GM18502 (cell line): ENCODE measurements at regions not wholly inside any gene's neighbourhood (a gene's known extent, or its start where the extent isn't known, plus 50 kb on each side); places are given as distances from the start of the nearest gene placed in this dataset.
A peak's percentile ranks its signal among the peaks of the same experiment; 100 is the strongest.
"Not testable (repeated sequence)": the region's sequence is repeated elsewhere in the genome, so short reads cannot be mapped to it uniquely, and the experiment has no call there.

ENCODE experiments used
- ATAC-seq: cut with Tn5 transposase; IDR thresholded peaks from one replicate; pipeline ENCODE4 v1.9.1; 2021; ENCODE audit warnings: mild to moderate bottlenecking; ENCODE audit not compliant: unreplicated experiment, poor library complexity

GRCh38 chr1:212155219-212155618 is 119.7 kb downstream of the DTL start:
- no peak for ATAC-seq

GRCh38 chr1:212157252-212157651 is 121.7 kb downstream of the DTL start:
- no peak for ATAC-seq

DNA sequence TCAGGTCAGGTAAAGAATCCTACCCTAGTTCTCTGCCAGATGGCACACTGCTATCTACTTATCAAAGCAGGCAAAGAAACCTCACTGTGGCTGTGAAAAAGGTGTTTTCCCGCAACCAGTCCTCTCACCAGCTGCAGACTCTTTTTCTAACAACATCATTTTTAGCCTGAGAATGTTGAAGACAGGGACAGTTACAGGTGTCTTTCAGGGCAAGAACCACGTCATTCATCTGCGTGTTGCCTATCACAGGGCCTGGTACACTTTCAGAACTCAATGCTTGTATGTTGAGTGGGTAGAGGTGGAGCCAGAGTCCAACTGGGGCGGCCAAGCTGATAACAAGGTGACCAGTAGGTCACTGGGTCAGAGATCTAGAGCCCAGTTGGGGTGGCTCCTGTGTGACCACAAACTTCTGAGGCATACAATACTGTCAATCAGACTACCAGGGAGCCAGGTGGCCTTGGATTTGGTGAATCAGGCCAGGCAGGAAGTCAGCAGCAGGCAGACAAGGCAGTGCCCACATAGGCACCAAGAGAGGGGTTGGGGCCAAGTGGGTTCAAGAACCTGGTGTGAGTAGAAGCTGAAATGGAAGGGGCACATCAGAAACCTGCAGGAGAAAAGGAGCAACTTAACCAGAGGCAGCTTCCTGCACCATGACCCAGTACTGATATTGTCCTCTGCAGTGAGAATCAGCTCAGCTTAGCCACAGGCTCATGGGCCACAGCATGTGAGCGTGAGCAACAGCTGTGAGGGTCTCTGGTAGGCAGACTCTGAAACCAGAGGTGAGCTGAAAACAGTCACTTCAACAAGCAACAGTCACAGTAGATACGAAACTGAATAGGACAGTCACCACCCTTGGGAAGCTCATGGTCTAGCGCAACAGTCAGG is 123.6 kb downstream of the DTL start:
- peak; percentile 56 for ATAC-seq

- no peak for ATAC-seq
These were observed 123.9 kb upstream of the PPP2R5A start for GRCh38 chr1:212161231-212161781.

GRCh38 chr1:212162635-212163034 is 122.6 kb upstream of the PPP2R5A start:
- ATAC-seq, result peak; percentile 51

DNA sequence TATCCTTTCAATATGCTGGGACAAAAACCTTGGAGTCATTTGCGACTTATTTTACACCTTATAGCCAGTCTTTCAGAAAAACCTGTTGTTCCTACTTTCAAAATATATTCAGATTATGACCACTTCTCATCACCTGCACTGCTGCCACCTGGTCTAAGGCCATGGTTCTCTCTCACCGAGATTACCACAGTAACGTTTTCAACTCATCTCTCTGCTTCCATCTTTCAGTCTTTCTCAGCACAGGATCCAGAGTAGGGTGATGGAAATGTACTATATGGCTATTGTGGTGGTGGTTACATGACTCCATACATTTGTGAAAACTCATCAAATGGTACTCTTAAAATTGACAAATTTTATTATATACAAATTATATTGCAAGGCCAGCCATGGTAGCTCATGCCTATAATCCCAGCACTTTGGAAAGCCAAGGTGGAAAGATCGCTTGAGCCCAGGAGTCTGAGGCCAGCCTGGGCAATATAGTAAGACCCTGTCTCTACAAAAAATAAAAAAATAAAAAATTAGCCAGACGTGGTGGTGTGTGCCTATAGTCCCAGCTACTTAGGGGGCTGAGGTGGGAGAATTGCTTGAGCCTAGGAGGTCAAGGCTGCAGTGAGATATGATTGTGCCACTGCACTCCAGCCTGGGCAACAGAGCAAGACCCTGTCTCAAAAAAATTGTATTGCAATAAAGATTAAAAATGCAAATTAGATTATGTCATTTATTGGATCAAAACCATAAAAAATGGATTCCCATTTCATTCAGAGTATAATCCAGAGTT is 120.9 kb upstream of the PPP2R5A start:
- ATAC-seq, result no peak

GRCh38 chr1:212166244-212166643 is 119.0 kb upstream of the PPP2R5A start:
- no peak for ATAC-seq

- ATAC-seq, result no peak
These were observed 118.6 kb upstream of the PPP2R5A start for GRCh38 chr1:212166644-212167043.

DNA sequence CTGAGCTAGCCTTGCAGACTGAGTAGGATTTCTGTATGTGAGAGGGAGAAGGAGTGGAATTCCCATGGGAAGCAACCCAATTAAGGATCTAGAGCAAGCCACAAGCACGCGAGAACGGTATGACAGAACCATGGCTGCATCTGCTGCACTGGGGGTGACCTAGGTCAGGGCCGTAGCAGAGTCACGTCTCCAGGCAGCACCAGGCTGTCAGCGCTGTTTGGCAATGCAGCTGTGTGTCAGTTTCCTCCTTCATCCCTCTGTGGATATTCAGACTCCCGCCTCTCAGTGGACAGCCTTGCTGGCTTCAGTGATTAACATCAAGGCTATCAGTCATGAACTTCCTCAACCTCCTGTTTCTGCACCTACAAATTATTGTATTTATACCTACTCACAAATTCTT is 118.1 kb upstream of the PPP2R5A start:
- ATAC-seq, result no peak

- no peak for ATAC-seq
These were observed 111.6 kb upstream of the PPP2R5A start for GRCh38 chr1:212173567-212173966.

DNA sequence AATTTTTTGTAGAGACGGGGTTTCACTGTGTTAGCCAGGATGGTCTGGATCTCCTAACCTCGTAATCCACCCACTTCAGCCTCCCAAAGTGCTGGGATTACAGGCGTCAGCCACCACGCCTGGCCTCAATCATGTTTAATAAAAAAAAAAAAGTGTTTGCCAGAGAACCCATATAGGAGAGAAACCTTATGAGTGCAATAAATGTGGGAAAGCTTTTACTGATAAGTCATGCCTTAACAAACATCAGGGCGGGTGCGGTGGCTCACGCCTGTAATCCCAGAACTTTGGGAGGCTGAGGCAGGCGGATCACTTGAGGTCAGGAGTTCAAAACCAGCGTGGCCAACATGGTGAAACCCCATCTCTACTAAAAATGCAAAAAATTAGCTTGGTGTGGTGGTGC is 110.9 kb upstream of the PPP2R5A start:
- not testable (repeated sequence) for ATAC-seq

DNA sequence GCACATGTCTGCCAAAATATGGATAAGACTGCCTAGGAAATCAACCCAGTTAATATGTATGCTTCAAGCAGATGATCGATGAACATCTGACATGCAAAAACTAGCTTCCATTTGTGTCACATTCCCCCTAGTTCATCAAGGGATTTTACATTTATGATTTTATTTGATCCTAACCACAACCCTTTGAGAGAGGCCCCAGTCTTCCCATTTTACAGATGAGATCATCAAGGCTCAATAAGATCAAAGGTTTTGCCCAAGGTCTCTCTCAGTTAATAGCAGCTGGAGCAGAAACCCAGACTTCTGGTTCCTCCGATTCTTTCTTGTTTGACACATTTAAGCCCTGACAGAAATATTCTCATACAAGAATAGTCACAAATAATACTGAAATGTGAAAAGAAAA is 107.7 kb upstream of the PPP2R5A start:
- no peak for ATAC-seq

GRCh38 chr1:212178851-212179250 is 106.4 kb upstream of the PPP2R5A start:
- ATAC-seq, result no peak

- ATAC-seq, result no peak
These were observed 105.7 kb upstream of the PPP2R5A start for GRCh38 chr1:212179394-212180076.

GRCh38 chr1:212181015-212181882 is 104.0 kb upstream of the PPP2R5A start:
- ATAC-seq, result no peak

DNA sequence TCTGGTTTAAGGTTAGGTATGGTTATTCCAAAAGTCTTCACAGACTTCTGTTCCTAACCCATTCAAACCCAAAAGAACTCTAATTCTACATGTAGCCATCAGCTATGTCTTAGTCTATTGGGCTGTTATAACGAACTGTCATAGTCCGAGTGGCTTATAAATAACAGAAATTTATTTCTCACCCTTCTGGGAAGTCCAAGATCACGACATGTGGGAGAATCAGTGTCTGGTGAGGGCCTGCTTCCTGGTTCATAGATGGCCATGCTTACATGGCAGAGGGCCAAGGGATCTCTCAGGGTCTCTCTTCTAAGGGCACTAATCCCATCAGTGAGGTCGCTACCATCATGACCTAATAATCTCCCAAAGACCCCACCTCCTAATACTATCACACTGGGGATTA is 103.0 kb upstream of the PPP2R5A start:
- ATAC-seq, result no peak

DNA sequence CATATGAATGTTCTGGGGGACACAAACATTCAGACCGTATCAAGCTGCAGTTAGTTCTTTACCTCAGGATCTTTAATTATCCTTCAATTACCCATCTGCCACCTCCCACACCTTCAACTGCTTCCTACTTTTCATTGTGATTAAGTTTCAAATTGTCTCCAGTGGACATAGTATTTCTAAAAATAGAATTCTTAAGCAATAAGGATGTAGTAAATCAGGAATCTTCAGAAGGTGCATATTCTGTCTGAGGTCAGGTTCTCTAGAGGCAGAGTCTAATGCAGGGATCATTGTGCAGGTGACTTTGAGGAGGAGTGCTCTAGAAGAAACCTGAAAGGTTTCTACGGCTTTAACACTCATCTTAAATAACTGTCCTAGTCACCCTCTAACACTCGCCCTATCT is 102.6 kb upstream of the PPP2R5A start:
- ATAC-seq, result no peak

- ATAC-seq, result peak; percentile 99
These were observed 98.6 kb upstream of the PPP2R5A start for GRCh38 chr1:212186427-212187207.
